GM21423 (cell line): ENCODE measurements at regions not wholly inside any gene's neighbourhood (a gene's known extent, or its start where the extent isn't known, plus 50 kb on each side); places are given as distances from the start of the nearest gene placed in this dataset.
"Not testable (repeated sequence)": the region's sequence is repeated elsewhere in the genome, so short reads cannot be mapped to it uniquely, and the experiment has no call there.

ENCODE experiments used
- ATAC-seq: cut with Tn5 transposase; IDR thresholded peaks from one replicate; pipeline ENCODE4 v1.9.1; 2021; ENCODE audit warnings: mild to moderate bottlenecking, moderate library complexity; ENCODE audit not compliant: unreplicated experiment

- ATAC-seq: no peak
Observed at GRCh38 chr5:104513121-104513602, 950.6 kb upstream of the NUDT12 start.

GRCh38 chr5:104512063-104512825 lies 949.7 kb upstream of the NUDT12 start:
- no peak for ATAC-seq

- no peak for ATAC-seq
Observed at GRCh38 chr5:104498281-104498680, 935.7 kb upstream of the NUDT12 start.

GRCh38 chr5:104494083-104494482 lies 931.5 kb upstream of the NUDT12 start:
- ATAC-seq: no peak

- ATAC-seq: no peak
Observed at GRCh38 chr5:104472811-104473210, 910.2 kb upstream of the NUDT12 start.

GRCh38 chr5:104456122-104456521 lies 893.5 kb upstream of the NUDT12 start:
- ATAC-seq: no peak

- no peak for ATAC-seq
Observed at GRCh38 chr5:104452550-104452949, 890.0 kb upstream of the NUDT12 start.

GRCh38 chr5:104451911-104452310 lies 889.3 kb upstream of the NUDT12 start:
- ATAC-seq: not testable (repeated sequence)

GRCh38 chr5:104444656-104445055 lies 882.1 kb upstream of the NUDT12 start:
- ATAC-seq: no peak

GRCh38 chr5:104443706-104444105 lies 881.1 kb upstream of the NUDT12 start:
- no peak for ATAC-seq

- ATAC-seq: no peak
Observed at GRCh38 chr5:104431981-104432380, 869.4 kb upstream of the NUDT12 start.

GRCh38 chr5:104431002-104431620 lies 868.5 kb upstream of the NUDT12 start:
- ATAC-seq: no peak

GRCh38 chr5:104429911-104430310 lies 867.3 kb upstream of the NUDT12 start:
- ATAC-seq: no peak

GRCh38 chr5:104421431-104421830 lies 858.8 kb upstream of the NUDT12 start:
- ATAC-seq: no peak

- ATAC-seq: no peak
Observed at GRCh38 chr5:104418056-104418455, 855.5 kb upstream of the NUDT12 start.

- ATAC-seq: no peak
Observed at GRCh38 chr5:104412649-104413240, 850.2 kb upstream of the NUDT12 start.

GRCh38 chr5:104400941-104401340 lies 838.4 kb upstream of the NUDT12 start:
- no peak for ATAC-seq

- ATAC-seq: no peak
Observed at GRCh38 chr5:104385906-104386305, 823.3 kb upstream of the NUDT12 start.

GRCh38 chr5:104375345-104375744 lies 812.8 kb upstream of the NUDT12 start:
- ATAC-seq: no peak

GRCh38 chr5:104372796-104373195 lies 810.2 kb upstream of the NUDT12 start:
- no peak for ATAC-seq

GRCh38 chr5:104372376-104372775 lies 809.8 kb upstream of the NUDT12 start:
- no peak for ATAC-seq

- ATAC-seq: no peak
Observed at GRCh38 chr5:104370523-104370922, 807.9 kb upstream of the NUDT12 start.
